Activated T-helper 17 cell treated with anti-CD3 and anti-CD28 coated beads, Interleukin-2, amount 50 U/mL, for 72 hours (primary cell): ENCODE measurements at regions not wholly inside any gene's neighbourhood (a gene's known extent, or its start where the extent isn't known, plus 50 kb on each side); places are given as distances from the start of the nearest gene placed in this dataset.
"Not testable (repeated sequence)": the region's sequence is repeated elsewhere in the genome, so short reads cannot be mapped to it uniquely, and the experiment has no call there.

Experiments used
- ATAC-seq: fragments of 150-1000 bp; cut with Tn5 transposase; replicated peaks from 2 replicates; pipeline ENCODE4 v1.10.0; 2021; ENCODE audit warnings: mild to moderate bottlenecking, moderate library complexity
- H3K27ac Mint-ChIP-seq: one replicate; pipeline ENCODE4 v1.8.0; 2022; ENCODE audit warnings: mixed read lengths
- H3K27me3 Mint-ChIP-seq: one replicate; pipeline ENCODE4 v1.8.0; 2022; ENCODE audit warnings: mixed read lengths
- H3K36me3 Mint-ChIP-seq: one replicate; pipeline ENCODE4 v1.8.0; 2022; ENCODE audit warnings: low read depth, mild to moderate bottlenecking, mixed read lengths
- H3K4me1 Mint-ChIP-seq: one replicate; pipeline ENCODE4 v1.8.0; 2022; ENCODE audit warnings: mixed read lengths
- H3K4me3 Mint-ChIP-seq: one replicate; pipeline ENCODE4 v1.8.0; 2022; ENCODE audit warnings: mild to moderate bottlenecking, mixed read lengths
- H3K9me3 Mint-ChIP-seq: one replicate; pipeline ENCODE4 v1.8.0; 2022; ENCODE audit warnings: mixed read lengths

DNA sequence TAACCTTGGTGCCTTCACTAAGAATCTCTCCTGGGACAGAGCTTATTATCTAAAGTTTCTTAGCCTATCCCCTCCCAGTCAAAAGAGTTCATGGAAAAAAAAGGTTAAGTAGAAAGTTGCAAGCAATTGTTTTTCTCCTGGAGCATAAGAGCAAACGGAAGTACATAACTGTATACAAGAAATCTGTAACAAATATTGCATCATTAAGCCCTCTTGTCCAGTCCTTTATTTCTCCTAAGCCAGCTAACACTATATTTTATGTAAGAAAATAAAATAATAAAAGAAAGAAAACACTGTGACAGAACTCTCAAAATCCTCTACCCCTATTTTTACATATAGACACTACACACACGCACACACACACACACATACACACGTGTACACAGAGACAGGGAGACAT lies 255.3 kb downstream of the NAF1 start:
- no peak for ATAC-seq
- H3K27me3 Mint-ChIP-seq = no peaks in the 10 kb centered on the region

DNA sequence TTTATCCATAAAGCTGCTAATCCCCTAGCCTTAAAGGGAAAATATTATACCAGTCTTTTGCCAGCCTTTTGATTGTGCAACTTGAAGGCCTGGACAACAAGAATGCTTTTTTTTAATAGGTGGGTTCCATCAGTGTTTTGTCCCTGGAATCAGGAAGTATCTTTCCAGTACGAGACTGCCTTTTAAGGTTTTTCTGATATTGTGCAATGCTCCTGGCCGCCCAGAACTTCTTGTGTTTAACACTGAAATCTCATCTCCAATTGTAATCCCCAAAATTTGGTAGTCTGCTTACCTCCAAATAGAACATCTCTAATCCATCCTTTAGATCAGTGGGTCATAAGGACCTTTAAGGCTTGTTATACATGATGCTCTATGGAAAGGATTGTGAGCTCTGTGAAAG lies 256.7 kb downstream of the NAF1 start:
- H3K27me3 Mint-ChIP-seq = no peaks in the 10 kb centered on the region

More for the DNA sequence above, 255.3 kb downstream of the NAF1 start:
- Mint-ChIP-seq H3K4me3 (no peak overlapping the region), H3K4me1 (no peaks in the 10 kb centered on the region), H3K36me3 (no peaks in the 10 kb centered on the region), H3K27ac (no peak overlapping the region), H3K9me3 (peaks cover 3% of the 10 kb centered on the region)

DNA sequence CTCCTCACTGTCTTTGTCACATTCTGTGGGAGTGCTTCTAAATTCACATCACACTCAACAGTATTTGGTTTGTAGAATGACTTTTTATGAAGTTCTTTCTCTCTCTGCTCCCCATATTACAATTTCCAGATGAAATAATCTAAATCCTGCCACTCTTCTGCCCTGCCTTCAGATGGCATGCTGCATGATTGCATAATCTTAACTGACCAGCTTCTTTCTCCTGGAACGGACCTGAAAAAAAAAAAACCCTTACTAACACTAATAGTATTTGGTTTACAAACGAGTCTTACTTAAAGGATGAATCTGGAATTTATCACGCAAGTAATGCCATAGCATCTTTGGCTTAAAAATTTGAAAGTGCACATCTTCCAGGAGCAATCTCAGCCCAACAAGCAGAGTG lies 272.3 kb downstream of the NAF1 start:
- H3K27me3 Mint-ChIP-seq = peaks cover 8% of the 10 kb centered on the region
- no peaks in the 10 kb centered on the region for H3K36me3 Mint-ChIP-seq
- no peaks in the 10 kb centered on the region for H3K4me1 Mint-ChIP-seq
- no peak for ATAC-seq
- H3K9me3 Mint-ChIP-seq = no peaks in the 10 kb centered on the region
- no peak overlapping the region for H3K4me3 Mint-ChIP-seq
- no peak overlapping the region for H3K27ac Mint-ChIP-seq

More for the DNA sequence above, 256.7 kb downstream of the NAF1 start:
- Mint-ChIP-seq H3K9me3 (peaks cover 7% of the 10 kb centered on the region), H3K36me3 (no peaks in the 10 kb centered on the region), H3K27ac (no peak overlapping the region), H3K4me1 (no peaks in the 10 kb centered on the region), H3K4me3 (no peak overlapping the region)
- ATAC-seq = no peak

DNA sequence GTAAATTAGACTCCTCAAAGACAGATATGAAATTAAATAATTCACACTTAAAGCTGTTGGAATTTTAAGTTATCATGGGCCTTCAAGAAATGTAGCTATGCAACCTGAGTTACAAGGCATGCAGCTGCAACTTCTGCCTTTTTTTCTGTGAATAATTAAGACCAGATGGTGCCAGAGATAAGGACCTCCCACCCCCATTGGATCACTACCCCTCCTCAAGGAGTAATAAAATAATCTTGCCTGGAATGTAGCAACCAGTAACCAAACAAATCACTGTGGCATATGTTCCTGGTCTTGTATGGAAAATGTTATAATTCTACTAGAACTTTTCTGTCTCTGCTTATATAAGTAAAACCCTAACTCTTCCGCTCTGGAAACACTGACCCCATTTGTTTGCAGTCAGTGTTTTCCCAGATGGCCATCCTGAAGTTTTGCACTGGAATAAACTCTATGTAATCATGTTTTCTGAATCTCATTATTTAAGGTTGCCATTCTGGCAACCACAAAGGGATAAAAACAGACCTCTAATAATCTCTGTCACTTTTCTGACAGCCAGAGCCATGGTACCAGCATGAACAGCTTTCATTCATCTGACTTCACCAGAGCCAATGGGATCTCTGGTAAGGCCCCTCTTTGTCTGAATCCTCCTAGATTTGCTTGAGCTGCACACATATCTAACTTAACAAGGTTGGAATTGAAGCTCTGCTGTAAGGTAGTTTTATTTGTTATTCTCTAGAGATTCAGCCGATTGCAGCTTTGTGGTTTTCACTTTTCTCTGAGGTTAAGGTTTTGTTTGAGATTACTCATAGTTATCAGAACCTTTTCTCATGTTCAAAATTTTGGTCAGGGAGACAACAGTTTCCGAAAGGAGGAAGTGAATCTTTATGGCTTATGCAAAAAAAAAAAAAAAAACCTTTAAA lies 274.6 kb downstream of the NAF1 start:
- Mint-ChIP-seq H3K4me1 (no peaks in the 10 kb centered on the region), H3K36me3 (no peaks in the 10 kb centered on the region), H3K27me3 (peaks cover 8% of the 10 kb centered on the region), H3K9me3 (peaks cover 3% of the 10 kb centered on the region), H3K27ac (no peak overlapping the region), H3K4me3 (no peak overlapping the region)
- peak; percentile 70 for ATAC-seq

DNA sequence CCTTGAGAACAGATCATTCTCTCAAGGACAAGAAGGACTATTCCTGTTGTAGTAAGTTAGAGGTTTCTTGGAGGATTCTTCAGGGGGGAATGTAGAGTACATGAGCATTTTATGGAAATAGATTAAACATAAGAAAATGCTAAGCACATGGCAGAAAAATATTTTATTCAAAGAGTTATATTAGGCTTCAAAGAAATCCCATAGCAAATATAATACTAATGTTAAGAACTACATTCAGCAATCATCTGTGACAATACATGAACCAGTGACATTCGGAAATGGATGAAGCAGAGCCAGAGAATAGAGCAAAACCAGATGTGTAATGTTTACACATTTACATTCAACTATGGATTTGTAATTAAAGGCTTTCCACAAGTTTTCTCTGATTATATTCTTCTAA lies 288.6 kb downstream of the NAF1 start:
- Mint-ChIP-seq H3K36me3 (no peaks in the 10 kb centered on the region), H3K27me3 (no peaks in the 10 kb centered on the region), H3K9me3 (no peaks in the 10 kb centered on the region), H3K27ac (no peak overlapping the region), H3K4me3 (no peak overlapping the region), H3K4me1 (no peaks in the 10 kb centered on the region)
- ATAC-seq = no peak

DNA sequence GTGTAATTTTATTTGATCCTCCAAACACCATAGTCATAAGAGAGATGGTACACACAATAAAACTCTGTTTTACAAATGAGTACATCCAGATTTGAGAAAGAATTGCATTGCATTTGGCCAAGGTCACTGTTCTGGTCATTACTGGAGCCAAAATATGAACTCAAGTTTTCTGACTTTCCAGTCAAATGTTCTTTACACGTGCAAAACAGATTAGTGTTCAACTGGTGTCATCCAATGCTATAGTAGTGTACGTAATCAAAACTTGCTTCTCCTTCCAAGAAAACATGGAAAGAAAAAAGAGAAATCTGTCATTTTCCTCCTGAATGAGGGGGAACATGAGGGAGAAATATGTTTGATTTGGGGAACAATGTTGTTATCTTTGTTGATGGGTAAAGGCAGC lies 291.9 kb downstream of the NAF1 start:
- Mint-ChIP-seq H3K27me3 (no peaks in the 10 kb centered on the region), H3K4me1 (no peaks in the 10 kb centered on the region), H3K36me3 (no peaks in the 10 kb centered on the region), H3K9me3 (no peaks in the 10 kb centered on the region), H3K27ac (no peak overlapping the region), H3K4me3 (no peak overlapping the region)
- no peak for ATAC-seq

DNA sequence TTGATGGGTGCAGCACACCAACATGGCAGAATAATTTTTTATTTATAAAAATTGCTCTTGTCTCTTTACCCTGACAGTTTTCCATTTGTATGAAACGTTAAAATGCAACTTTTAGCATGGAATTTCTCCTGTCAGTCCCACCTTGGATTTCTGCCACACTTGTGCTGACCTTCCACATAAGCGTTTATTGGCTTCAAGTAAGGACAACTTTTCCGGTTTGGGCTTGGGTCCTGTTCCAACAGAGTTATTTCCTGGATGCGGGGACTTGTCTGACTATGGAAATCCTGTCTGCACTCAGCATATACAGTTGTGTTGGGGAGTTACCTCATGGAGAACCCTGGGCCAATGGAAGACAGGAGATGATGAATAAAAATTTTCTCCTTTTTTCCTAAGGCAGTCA lies 294.7 kb downstream of the NAF1 start:
- Mint-ChIP-seq H3K36me3 (no peaks in the 10 kb centered on the region), H3K4me1 (no peaks in the 10 kb centered on the region), H3K27me3 (no peaks in the 10 kb centered on the region), H3K27ac (no peak overlapping the region), H3K4me3 (no peak overlapping the region), H3K9me3 (no peaks in the 10 kb centered on the region)
- no peak for ATAC-seq

DNA sequence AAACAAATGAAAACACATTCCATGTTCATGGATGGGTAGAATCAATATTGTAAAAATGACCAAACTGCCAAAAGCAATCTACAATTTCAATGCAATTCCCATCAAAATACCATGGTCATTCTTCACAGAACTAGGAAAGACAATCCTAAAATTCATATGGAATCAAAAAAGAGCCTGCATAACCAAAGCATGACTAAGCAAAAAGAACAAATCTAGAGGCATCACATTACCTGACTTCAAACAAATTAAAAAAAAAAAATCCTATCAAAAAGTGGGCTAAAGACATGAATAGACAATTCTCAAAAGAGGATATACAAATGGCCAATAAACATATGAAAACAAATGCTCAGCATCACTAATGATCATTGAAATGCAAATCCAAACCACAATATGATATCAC lies 297.5 kb downstream of the NAF1 start:
- H3K4me1 Mint-ChIP-seq = no peaks in the 10 kb centered on the region
- no peaks in the 10 kb centered on the region for H3K9me3 Mint-ChIP-seq
- H3K27ac Mint-ChIP-seq = no peak overlapping the region
- H3K36me3 Mint-ChIP-seq = no peaks in the 10 kb centered on the region
- H3K4me3 Mint-ChIP-seq = no peak overlapping the region
- no peak for ATAC-seq
- no peaks in the 10 kb centered on the region for H3K27me3 Mint-ChIP-seq

DNA sequence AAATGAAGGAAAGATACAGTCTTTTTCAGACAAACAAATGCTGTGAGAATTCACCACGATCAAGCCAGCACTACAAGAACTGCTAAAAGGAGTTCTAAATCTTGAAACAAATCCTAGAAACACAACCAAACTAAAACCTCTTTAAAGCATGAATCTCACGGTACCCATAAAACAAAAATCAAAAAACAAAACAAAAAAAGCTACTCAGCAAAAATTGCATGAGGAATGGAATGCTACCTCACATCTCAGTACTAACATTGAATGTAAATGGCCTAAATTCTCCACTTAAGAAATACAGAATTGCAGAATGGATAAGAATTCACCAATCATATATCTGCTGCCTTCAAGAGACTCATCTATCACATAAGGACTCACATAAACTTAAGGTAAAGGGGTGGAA lies 300.1 kb downstream of the NAF1 start:
- H3K4me1 Mint-ChIP-seq = no peaks in the 10 kb centered on the region
- H3K27me3 Mint-ChIP-seq = no peaks in the 10 kb centered on the region
- H3K4me3 Mint-ChIP-seq = no peak overlapping the region
- H3K9me3 Mint-ChIP-seq = no peaks in the 10 kb centered on the region
- no peak overlapping the region for H3K27ac Mint-ChIP-seq
- no peaks in the 10 kb centered on the region for H3K36me3 Mint-ChIP-seq
- no peak for ATAC-seq

DNA sequence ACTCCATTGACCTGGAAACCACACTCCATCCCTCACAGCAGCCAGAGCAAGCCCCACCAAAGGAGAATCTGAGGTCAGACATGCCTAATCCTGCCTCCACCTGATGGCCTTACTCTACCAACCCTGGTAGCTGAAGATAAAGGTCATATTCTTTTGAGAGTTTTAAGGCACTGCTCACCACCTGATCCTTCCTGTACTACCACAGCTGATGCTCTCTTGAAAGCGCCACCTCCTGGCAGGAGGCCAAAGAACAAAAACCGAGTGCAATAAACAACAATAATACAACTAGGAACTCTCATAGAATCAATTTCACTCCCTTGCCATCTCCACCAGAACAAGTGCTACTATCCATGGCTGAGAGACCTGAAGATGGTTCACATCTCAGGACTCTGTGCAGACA lies 301.6 kb downstream of the NAF1 start:
- ATAC-seq = no peak
- no peak overlapping the region for H3K27ac Mint-ChIP-seq
- no peaks in the 10 kb centered on the region for H3K4me1 Mint-ChIP-seq
- H3K36me3 Mint-ChIP-seq = no peaks in the 10 kb centered on the region
- no peaks in the 10 kb centered on the region for H3K27me3 Mint-ChIP-seq
- H3K4me3 Mint-ChIP-seq = no peak overlapping the region
- no peaks in the 10 kb centered on the region for H3K9me3 Mint-ChIP-seq

DNA sequence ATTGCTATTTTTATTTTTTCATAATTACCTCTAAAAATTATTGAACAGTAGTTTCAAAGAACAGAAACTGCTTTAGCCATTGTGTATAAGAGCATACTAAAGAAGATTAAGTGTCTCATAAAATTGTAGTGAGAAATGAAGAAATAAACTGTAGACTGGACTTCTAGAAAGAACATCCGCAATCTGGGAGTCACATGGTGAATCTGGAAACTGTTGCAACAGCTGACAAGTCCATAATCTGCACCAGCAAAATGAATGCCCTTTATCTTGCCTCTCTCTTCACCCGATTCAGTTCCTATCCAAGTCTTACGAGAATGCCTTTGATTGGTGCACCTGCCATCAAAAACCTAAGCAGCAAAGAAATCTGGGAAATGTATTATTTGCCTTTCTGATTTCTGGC lies 312.9 kb downstream of the NAF1 start:
- Mint-ChIP-seq H3K27me3 (peaks cover 3% of the 10 kb centered on the region), H3K4me1 (no peaks in the 10 kb centered on the region), H3K27ac (no peak overlapping the region), H3K9me3 (no peaks in the 10 kb centered on the region), H3K36me3 (no peaks in the 10 kb centered on the region), H3K4me3 (no peak overlapping the region)
- ATAC-seq = no peak

DNA sequence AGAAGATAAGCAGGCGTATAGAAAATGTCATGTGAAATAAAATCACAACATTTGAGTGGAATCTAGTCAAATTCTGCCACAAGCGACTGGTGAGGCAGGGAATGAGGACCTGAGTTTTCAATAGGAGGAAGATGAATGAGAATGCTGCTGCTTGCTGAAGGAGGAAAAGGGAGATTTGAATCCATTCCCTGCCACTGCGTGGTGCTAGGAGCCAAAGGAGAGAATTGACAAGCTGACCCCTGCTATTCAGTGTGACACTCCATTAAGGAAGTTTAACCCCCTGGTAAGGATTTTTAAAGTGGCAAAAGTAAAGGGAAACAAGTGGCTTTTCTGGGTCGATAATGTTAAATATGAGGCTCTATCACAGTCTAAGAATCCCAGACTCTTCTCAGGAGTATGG lies 314.0 kb downstream of the NAF1 start:
- H3K36me3 Mint-ChIP-seq = no peaks in the 10 kb centered on the region
- no peak for ATAC-seq
- no peaks in the 10 kb centered on the region for H3K9me3 Mint-ChIP-seq
- H3K4me1 Mint-ChIP-seq = no peaks in the 10 kb centered on the region
- no peaks in the 10 kb centered on the region for H3K27me3 Mint-ChIP-seq
- H3K27ac Mint-ChIP-seq = no peak overlapping the region
- H3K4me3 Mint-ChIP-seq = no peak overlapping the region

DNA sequence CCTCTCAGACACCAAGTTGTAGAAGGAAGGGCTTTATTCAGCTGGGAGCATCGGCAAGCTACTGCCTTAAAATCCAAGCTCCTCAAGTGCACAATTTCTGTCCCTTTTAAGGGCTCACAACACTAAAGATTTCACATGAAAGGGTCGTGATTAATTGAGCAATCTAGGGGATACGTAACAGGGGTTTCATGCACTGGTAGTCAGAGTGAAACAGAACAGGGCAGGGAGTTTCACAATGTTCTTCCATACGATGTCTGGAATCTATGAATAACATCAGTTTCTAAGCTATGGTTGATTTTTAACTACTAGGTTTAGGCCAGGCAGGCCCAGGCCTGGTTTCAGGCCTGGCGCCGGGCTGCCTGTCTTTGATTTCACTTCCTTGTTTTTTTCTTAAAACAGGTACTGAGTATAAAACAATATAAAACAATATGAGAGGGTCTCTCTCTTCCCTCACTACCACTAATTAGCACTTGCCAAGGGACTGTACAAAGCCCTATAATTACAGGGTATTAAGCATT lies 315.4 kb downstream of the NAF1 start:
- H3K4me1 Mint-ChIP-seq, H3K4me3 Mint-ChIP-seq, H3K9me3 Mint-ChIP-seq, H3K36me3 Mint-ChIP-seq, H3K27me3 Mint-ChIP-seq, ATAC-seq, H3K27ac Mint-ChIP-seq: not testable (repeated sequence)

DNA sequence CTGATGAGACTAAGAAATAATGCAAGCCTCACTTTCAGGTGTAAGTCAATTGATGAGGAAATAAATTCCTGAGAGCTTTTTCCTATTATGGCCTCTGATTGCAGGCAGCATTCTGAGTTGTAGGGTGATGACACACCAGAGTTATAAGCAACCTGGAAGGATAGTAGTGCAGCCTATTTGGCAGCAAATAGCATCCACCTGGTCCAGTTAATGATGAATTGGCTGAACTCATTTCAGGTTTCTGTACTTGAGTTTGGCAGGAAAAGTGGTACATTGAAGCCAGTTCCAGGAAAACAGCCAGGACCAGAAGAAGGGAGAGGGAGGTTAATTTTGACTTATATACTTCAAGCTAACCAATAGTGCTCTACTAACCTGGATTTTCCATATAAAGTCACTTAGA lies 316.8 kb downstream of the NAF1 start:
- no peak for ATAC-seq
- H3K36me3 Mint-ChIP-seq = no peaks in the 10 kb centered on the region
- no peak overlapping the region for H3K4me3 Mint-ChIP-seq
- no peaks in the 10 kb centered on the region for H3K27me3 Mint-ChIP-seq
- no peaks in the 10 kb centered on the region for H3K4me1 Mint-ChIP-seq
- no peak overlapping the region for H3K27ac Mint-ChIP-seq
- no peaks in the 10 kb centered on the region for H3K9me3 Mint-ChIP-seq

DNA sequence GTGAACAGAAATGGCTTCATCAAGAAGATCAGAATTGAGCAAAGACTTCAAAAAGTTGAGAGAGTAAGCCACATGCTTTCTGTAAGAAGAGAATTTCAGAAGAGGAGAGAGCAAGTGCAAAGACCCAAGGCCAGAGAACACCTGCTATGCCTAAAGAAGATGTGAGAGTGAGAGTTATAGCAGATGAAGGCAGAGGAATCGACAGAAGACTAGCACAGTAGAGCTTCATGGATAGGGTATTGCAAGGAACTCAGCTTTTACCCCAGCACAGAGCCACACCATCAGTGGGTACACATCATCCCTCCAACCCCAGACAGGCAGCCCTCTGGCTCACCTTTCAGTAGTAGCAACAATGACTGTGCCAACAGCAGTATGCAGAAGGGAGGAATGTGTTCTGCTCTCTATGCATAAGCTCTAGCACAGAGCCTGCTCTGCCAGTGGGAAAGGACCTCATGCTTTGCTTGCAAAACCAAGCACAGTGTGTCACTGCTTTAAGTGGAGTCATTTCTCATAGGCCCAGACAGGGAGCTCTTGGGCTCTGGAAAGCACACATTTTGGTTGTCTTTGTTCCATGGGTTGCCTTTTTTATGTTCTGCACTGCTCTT lies 318.6 kb downstream of the NAF1 start:
- ATAC-seq = no peak
- Mint-ChIP-seq H3K36me3 (no peaks in the 10 kb centered on the region), H3K4me1 (no peaks in the 10 kb centered on the region)

More for the DNA sequence above, 318.6 kb downstream of the NAF1 start:
- no peak overlapping the region for H3K27ac Mint-ChIP-seq
- H3K27me3 Mint-ChIP-seq = no peaks in the 10 kb centered on the region
- no peaks in the 10 kb centered on the region for H3K9me3 Mint-ChIP-seq
- no peak overlapping the region for H3K4me3 Mint-ChIP-seq
